CD4-positive, CD25-positive, alpha-beta regulatory T cell (primary cell): ENCODE measurements at regions not wholly inside any gene's neighbourhood (a gene's known extent, or its start where the extent isn't known, plus 50 kb on each side); places are given as distances from the start of the nearest gene placed in this dataset.

Experiments used
- ATAC-seq, 2 donors: fragments of 150-1000 bp; cut with Tn5 transposase; one replicate each; pipeline ENCODE4 v1.10.0; 2021; ENCODE audit warnings: low read depth in 2 of 2, moderate number of reproducible peaks in 2 of 2, moderate library complexity in 1 of 2
- DNase-seq, 3 donors: peaks; one replicate each; pipeline versions ENCODE4 v3.0.0 to v3.0.0-alpha.2; 2012 to 2022; ENCODE audit warnings: mixed read lengths in 1 of 3
- H3K27ac ChIP-seq: one replicate; pipeline ENCODE4 v1.7.0; 2013; ENCODE audit warnings: mild to moderate bottlenecking, low read length; ENCODE audit not compliant: insufficient read depth, poor library complexity, severe bottlenecking
- H3K27me3 ChIP-seq: one replicate; pipeline ENCODE4 v1.7.0; 2013; ENCODE audit warnings: low read length; ENCODE audit not compliant: control insufficient read depth, insufficient read depth
- H3K36me3 ChIP-seq: one replicate; pipeline ENCODE4 v1.7.0; 2013; ENCODE audit warnings: mild to moderate bottlenecking, low read length, moderate library complexity; ENCODE audit not compliant: control insufficient read depth, insufficient read depth
- H3K4me1 ChIP-seq: 2 replicates; pipeline ENCODE4 v1.7.0; 2013; ENCODE audit warnings: mild to moderate bottlenecking, low read length; ENCODE audit not compliant: insufficient read depth, control insufficient read depth, poor library complexity, severe bottlenecking
- H3K4me3 ChIP-seq: one replicate; pipeline ENCODE4 v1.7.0; 2013; ENCODE audit warnings: low read depth, mild to moderate bottlenecking, low read length, moderate library complexity
- H3K9me3 ChIP-seq, 2 experiments: 1 replicate in 1 of 2; 2 replicates in 1 of 2; pipeline ENCODE4 v1.7.0; 2013; ENCODE audit warnings: low read length in 2 of 2, mild to moderate bottlenecking in 1 of 2, moderate library complexity in 1 of 2; ENCODE audit not compliant: control insufficient read depth in 2 of 2
- H3K27ac Mint-ChIP-seq, 3 donors: one replicate each; pipeline ENCODE4 v1.8.0; 2020 to 2022; ENCODE audit warnings: mild to moderate bottlenecking in 3 of 3, mixed read lengths in 3 of 3, moderate library complexity in 2 of 3
- H3K27me3 Mint-ChIP-seq: one replicate; pipeline ENCODE4 v1.8.0; 2022; ENCODE audit warnings: mild to moderate bottlenecking, mixed read lengths
- H3K36me3 Mint-ChIP-seq: one replicate; pipeline ENCODE4 v1.8.0; 2020; ENCODE audit warnings: mixed read lengths
- H3K4me1 Mint-ChIP-seq, 4 donors: one replicate each; pipeline ENCODE4 v1.8.0; 2020 to 2022; ENCODE audit warnings: mixed read lengths in 4 of 4, mild to moderate bottlenecking in 1 of 4
- H3K4me3 Mint-ChIP-seq, 4 donors: one replicate each; pipeline ENCODE4 v1.8.0; 2020 to 2022; ENCODE audit warnings: mild to moderate bottlenecking in 4 of 4, mixed read lengths in 4 of 4, moderate library complexity in 3 of 4
- H3K9me3 Mint-ChIP-seq, 7 donors: one replicate each; pipeline ENCODE4 v1.8.0; 2020 to 2022; ENCODE audit warnings: mixed read lengths in 7 of 7, mild to moderate bottlenecking in 3 of 7, moderate library complexity in 2 of 7

DNA sequence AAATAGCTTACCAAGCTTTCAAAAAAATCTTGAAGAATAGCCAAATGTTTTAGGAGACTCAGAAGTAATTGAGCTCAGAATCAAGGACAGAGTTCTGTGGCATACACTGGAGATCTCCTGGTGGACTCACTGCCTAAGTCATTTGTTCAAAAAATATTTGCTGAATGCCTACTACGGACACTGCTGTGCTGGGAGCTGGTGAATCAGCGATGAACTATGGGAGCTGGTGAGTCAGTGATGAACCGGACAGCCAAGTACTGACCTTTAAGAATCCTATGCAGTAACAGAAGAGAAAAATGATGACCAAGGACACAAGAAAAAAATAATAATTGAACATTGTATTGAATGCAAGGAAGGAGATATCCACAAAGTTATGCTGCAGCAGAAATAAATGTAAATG lies 717.9 kb upstream of the CXADR start:
- Mint-ChIP-seq H3K4me1 (no peaks in the 10 kb centered on the region), H3K4me3 (no peak overlapping the region), H3K9me3 (peaks cover 0 to 15% (median 4%) of the 10 kb centered on the region in 7 donors), H3K27ac (no peak overlapping the region), H3K27me3 (no peaks in the 10 kb centered on the region), H3K36me3 (no peaks in the 10 kb centered on the region)
- Histone ChIP-seq H3K9me3 (peaks cover 0 to 13% of the 10 kb centered on the region in 2 experiments), H3K27me3 (no peaks in the 10 kb centered on the region), H3K4me3 (no peak overlapping the region), H3K4me1 (no peaks in the 10 kb centered on the region), H3K36me3 (no peaks in the 10 kb centered on the region), H3K27ac (no peak overlapping the region)
- no peak for DNase-seq
- no peak for ATAC-seq

DNA sequence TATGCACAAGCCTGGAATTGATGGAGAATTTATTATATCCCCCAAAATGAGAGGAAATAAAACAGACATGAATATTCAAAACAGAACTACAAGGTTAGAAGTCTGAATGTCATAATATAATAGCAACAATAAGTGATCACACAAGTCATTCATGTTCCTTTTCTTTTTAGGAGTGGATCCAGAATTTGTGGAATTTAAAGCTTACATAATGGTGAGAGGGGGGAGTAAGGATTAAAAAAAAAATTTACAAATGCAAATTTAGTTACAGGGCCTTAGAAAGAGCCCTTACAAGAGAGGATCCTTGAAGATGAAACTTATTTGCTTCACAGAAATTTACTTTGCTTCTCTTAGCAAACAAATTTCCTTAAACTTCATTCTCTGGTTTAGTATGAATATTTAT lies 716.1 kb upstream of the CXADR start:
- Mint-ChIP-seq H3K4me1 (no peaks in the 10 kb centered on the region), H3K27me3 (no peaks in the 10 kb centered on the region), H3K36me3 (no peaks in the 10 kb centered on the region), H3K27ac (no peak overlapping the region), H3K9me3 (peaks cover 3 to 21% (median 6%) of the 10 kb centered on the region in 7 donors), H3K4me3 (no peak overlapping the region)
- Histone ChIP-seq H3K36me3 (no peaks in the 10 kb centered on the region), H3K27ac (no peak overlapping the region), H3K4me1 (no peaks in the 10 kb centered on the region), H3K9me3 (peaks cover 5 to 9% of the 10 kb centered on the region in 2 experiments), H3K27me3 (no peaks in the 10 kb centered on the region), H3K4me3 (no peak overlapping the region)
- DNase-seq (no peak), ATAC-seq (no peak)

DNA sequence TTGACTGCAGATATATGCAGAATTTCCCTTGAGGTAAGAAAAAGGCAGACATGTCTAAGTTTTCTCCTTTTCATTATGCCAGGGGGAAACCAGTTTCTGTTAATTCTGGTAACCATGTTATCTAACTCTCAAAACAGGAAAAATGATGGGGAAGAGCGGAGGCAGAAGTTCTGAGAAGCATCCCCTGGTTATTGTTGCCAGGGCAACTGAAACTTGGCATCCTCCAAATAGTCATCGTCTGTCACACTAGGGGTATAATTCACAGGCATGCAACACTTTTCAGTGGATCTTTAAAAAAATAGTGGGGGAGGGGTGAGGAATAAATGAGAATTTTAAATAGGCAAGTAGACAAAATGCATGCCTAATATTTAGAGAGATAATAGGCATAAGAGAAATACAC lies 715.3 kb upstream of the CXADR start:
- H3K9me3 ChIP-seq, result peaks cover 5% of the 10 kb centered on the region in 2 experiments
- no peak overlapping the region for H3K4me3 ChIP-seq
- no peak overlapping the region for H3K4me3 Mint-ChIP-seq
- no peak for ATAC-seq
- no peak overlapping the region for H3K27ac Mint-ChIP-seq
- H3K27me3 ChIP-seq, result no peaks in the 10 kb centered on the region
- no peaks in the 10 kb centered on the region for H3K27me3 Mint-ChIP-seq
- no peak overlapping the region for H3K27ac ChIP-seq
- no peak for DNase-seq
- H3K4me1 Mint-ChIP-seq, result no peaks in the 10 kb centered on the region
- H3K4me1 ChIP-seq, result no peaks in the 10 kb centered on the region
- H3K36me3 ChIP-seq, result no peaks in the 10 kb centered on the region
- H3K36me3 Mint-ChIP-seq, result no peaks in the 10 kb centered on the region
- peaks cover 3 to 26% (median 6%) of the 10 kb centered on the region in 7 donors for H3K9me3 Mint-ChIP-seq

DNA sequence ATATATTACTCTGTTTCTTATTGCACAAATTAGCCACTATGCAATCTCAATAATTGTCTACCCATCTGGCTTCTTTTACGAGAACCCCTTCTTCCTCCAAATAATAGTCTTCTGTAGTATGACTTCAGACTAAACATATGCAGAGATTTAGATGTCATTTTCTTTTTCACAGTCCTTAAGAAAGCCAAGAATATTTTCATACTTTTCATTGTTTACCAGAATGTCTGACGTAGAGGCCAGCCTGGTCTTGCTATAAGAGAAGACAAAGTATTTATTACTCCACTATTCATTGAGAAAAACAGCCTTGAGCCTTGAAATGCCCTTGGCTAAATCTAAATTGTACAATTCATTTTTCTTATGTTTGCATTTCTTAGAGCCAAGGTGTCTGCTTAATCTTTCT lies 714.9 kb upstream of the CXADR start:
- no peak for ATAC-seq
- Mint-ChIP-seq H3K36me3 (no peaks in the 10 kb centered on the region), H3K9me3 (peaks cover 3 to 23% (median 6%) of the 10 kb centered on the region in 7 donors), H3K27me3 (no peaks in the 10 kb centered on the region), H3K4me1 (no peaks in the 10 kb centered on the region), H3K4me3 (no peak overlapping the region), H3K27ac (no peak overlapping the region)
- H3K4me1 ChIP-seq, result no peaks in the 10 kb centered on the region
- no peaks in the 10 kb centered on the region for H3K36me3 ChIP-seq
- no peak overlapping the region for H3K4me3 ChIP-seq
- peaks cover 5% of the 10 kb centered on the region in 2 experiments for H3K9me3 ChIP-seq
- H3K27me3 ChIP-seq, result no peaks in the 10 kb centered on the region
- H3K27ac ChIP-seq, result no peak overlapping the region
- DNase-seq, result no peak

DNA sequence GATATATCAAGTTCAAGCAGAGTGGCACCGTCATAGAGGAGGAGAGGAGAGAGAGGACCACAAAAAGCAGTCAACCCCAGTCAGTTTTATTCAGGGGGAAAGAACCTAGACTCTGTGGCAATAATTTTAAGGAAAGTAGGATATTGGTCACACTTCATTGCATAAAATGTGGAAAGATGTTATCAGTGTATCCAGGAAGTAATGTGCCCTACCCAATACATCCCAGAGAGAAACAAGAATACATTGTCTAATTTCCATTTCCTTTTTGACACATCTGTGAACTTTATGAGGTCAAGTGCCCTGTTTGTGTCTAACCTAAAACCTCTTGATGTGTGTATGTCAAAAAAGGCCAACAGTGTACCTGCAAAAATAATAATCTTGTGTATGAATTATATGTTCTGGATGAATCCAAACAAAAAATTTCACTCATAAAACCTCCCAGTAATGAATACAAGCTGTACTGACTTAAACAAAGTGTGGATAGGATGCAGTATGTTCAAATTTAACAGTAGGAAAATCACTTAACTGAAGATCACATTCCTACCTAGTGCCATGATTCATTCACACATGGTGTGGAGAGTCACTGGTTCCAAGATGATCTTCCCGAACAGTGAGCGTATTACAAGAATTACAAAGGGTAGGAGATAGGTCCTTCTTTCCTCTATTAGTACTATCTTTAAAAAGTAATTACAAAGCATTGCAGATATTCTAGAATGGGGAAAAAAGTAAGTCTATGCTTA lies 712.1 kb upstream of the CXADR start:
- DNase-seq (no peak), ATAC-seq (no peak)
- Histone ChIP-seq H3K36me3 (no peaks in the 10 kb centered on the region), H3K4me3 (no peak overlapping the region), H3K4me1 (no peaks in the 10 kb centered on the region), H3K9me3 (peaks cover 5 to 8% of the 10 kb centered on the region in 2 experiments), H3K27me3 (no peaks in the 10 kb centered on the region), H3K27ac (no peak overlapping the region)
- Mint-ChIP-seq H3K4me3 (no peak overlapping the region), H3K36me3 (no peaks in the 10 kb centered on the region), H3K4me1 (no peaks in the 10 kb centered on the region), H3K9me3 (peaks cover 7 to 32% (median 10%) of the 10 kb centered on the region in 7 donors), H3K27ac (no peak overlapping the region), H3K27me3 (no peaks in the 10 kb centered on the region)

DNA sequence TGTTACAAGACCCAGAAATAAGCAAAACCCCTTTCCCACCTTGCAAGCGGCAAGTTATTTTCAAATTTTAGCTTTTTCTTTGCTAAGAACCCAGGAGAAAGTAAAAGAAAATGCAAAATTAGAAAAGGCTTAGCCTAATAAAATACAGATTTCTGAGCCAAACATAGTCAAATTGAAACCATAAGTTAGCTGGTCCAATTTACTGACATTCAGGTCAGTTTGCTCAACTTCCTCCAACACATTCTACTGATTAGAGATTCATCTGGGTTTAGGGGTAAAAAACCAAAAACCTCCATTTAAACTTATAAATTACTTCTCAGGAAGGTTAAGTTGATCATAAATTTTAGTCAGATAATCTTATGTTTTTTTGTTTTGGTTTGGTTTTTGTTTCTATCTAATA lies 701.8 kb upstream of the CXADR start:
- Histone ChIP-seq H3K4me1 (no peaks in the 10 kb centered on the region), H3K27me3 (no peaks in the 10 kb centered on the region), H3K27ac (no peak overlapping the region), H3K4me3 (no peak overlapping the region), H3K9me3 (peaks cover 7 to 15% of the 10 kb centered on the region in 2 experiments), H3K36me3 (no peaks in the 10 kb centered on the region)
- Mint-ChIP-seq H3K27ac (no peak overlapping the region), H3K36me3 (no peaks in the 10 kb centered on the region), H3K4me1 (no peaks in the 10 kb centered on the region), H3K4me3 (no peak overlapping the region), H3K27me3 (no peaks in the 10 kb centered on the region), H3K9me3 (peaks cover 3 to 12% (median 5%) of the 10 kb centered on the region in 7 donors)
- DNase-seq, result no peak
- ATAC-seq, result no peak

DNA sequence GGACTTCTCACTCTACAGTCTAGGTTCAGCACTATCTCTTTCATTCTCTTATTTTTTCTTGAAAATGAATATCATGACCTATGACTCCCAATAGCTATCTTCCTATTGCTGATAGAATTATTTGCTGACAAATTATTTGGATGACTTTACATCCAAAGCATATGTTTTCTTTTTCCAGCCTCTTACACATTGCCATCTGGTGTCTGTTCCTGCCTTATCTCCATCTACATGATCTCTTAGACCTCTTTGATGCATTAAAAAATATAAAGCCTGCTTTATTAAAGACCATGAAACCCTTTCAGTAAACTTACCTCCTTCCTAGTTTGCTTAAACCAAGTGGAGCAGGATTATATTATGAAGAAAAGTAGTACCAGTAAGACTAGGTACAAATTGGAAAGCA lies 700.9 kb upstream of the CXADR start:
- H3K9me3 ChIP-seq, result peaks cover 7 to 9% of the 10 kb centered on the region in 2 experiments
- H3K4me3 ChIP-seq, result no peak overlapping the region
- Mint-ChIP-seq H3K4me1 (no peaks in the 10 kb centered on the region), H3K4me3 (no peak overlapping the region), H3K27ac (no peak overlapping the region), H3K36me3 (no peaks in the 10 kb centered on the region), H3K9me3 (peaks cover 2 to 17% (median 7%) of the 10 kb centered on the region in 7 donors), H3K27me3 (no peaks in the 10 kb centered on the region)
- ATAC-seq (no peak), DNase-seq (no peak)
- H3K36me3 ChIP-seq, result no peaks in the 10 kb centered on the region
- no peaks in the 10 kb centered on the region for H3K27me3 ChIP-seq
- H3K27ac ChIP-seq, result no peak overlapping the region
- no peaks in the 10 kb centered on the region for H3K4me1 ChIP-seq

DNA sequence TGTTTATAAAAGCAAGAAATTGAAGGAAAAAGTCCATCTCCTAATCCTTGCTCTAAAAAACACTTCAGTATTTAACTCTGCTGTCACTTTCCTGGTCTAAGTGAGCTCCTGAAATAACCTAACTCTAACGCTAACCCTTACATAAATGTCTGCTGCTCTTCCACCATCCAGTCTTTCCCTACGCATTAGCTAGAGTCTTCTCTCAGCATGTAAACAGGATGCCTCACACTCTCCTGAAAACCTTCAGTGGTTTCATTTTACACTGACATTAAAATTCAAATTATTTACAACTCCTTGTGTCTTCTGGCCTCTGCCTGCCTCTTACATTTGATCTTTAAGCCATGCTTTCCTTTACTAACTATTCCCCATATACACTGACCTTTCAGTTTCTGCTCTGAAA lies 697.6 kb upstream of the CXADR start:
- H3K27ac Mint-ChIP-seq, result no peak overlapping the region
- no peak overlapping the region for H3K4me3 ChIP-seq
- H3K9me3 ChIP-seq, result peaks cover 0 to 5% of the 10 kb centered on the region in 2 experiments
- no peak overlapping the region for H3K4me3 Mint-ChIP-seq
- ATAC-seq, result no peak
- H3K4me1 ChIP-seq, result no peaks in the 10 kb centered on the region
- H3K27me3 Mint-ChIP-seq, result no peaks in the 10 kb centered on the region
- H3K27ac ChIP-seq, result no peak overlapping the region
- no peaks in the 10 kb centered on the region for H3K36me3 ChIP-seq
- DNase-seq, result no peak
- H3K4me1 Mint-ChIP-seq, result no peaks in the 10 kb centered on the region
- no peaks in the 10 kb centered on the region for H3K36me3 Mint-ChIP-seq
- no peaks in the 10 kb centered on the region for H3K27me3 ChIP-seq
- peaks cover 2 to 16% (median 7%) of the 10 kb centered on the region in 7 donors for H3K9me3 Mint-ChIP-seq
